H1 (cell line): ENCODE measurements at regions not wholly inside any gene's neighbourhood (a gene's known extent, or its start where the extent isn't known, plus 50 kb on each side); places are given as distances from the start of the nearest gene placed in this dataset.

Experiments
- CTCF ChIA-PET: fragments of 300-600 bp; sonication (Branson Sonifier 250); formaldehyde crosslinking; loops from one replicate; lab custom pipeline; 2021; ENCODE audit not compliant: partially characterized antibody; lab: Charles Lee
- POLR2A ChIA-PET: fragments of 300-600 bp; sonication (Branson Sonifier 250); formaldehyde crosslinking; loops from one replicate; lab custom pipeline; 2021; ENCODE audit warnings: inconsistent platforms; ENCODE audit not compliant: partially characterized antibody; lab: Charles Lee
- DNase-seq, 2 experiments: peaks; one replicate each; pipeline versions ENCODE4 v3.0.0 to v3.0.0-alpha.2; 2010 to 2022; ENCODE audit warnings: low spot score in 2 of 2, low read depth in 1 of 2, mixed read lengths in 1 of 2
- FAIRE-seq: peaks from 2 replicates; lab custom pipeline; 2011; peaks lifted over from hg19 to GRCh38; lab: Jason Lieb, UNC
- H2AFZ ChIP-seq: 2 replicates; pipeline ENCODE4 v1.8.1; 2012; ENCODE audit warnings: low read length, inconsistent platforms
- H2AK5ac ChIP-seq: 2 replicates; pipeline ENCODE4 v1.6.1; 2013; ENCODE audit warnings: low read depth, low read length
- H2BK120ac ChIP-seq: replicated peaks from 2 replicates; pipeline ENCODE3; 2013; ENCODE audit warnings: low read depth, low read length, inconsistent platforms
- H2BK12ac ChIP-seq: 2 replicates; pipeline ENCODE4 v1.6.1; 2013; ENCODE audit warnings: low read depth, low read length
- H2BK15ac ChIP-seq: 2 replicates; pipeline ENCODE4 v1.6.1; 2013; ENCODE audit warnings: low read length
- H2BK20ac ChIP-seq: 2 replicates; pipeline ENCODE4 v1.6.1; 2013; ENCODE audit warnings: low read length
- H2BK5ac ChIP-seq: 2 replicates; pipeline ENCODE4 v1.6.1; 2013; ENCODE audit warnings: low read depth, low read length
- H3K14ac ChIP-seq: 2 replicates; pipeline ENCODE4 v1.6.1; 2013; ENCODE audit warnings: inconsistent platforms; ENCODE audit not compliant: insufficient read length
- H3K18ac ChIP-seq: 2 replicates; pipeline ENCODE4 v1.6.1; 2013; ENCODE audit warnings: low read length; ENCODE audit errors: extremely low read depth
- H3K23ac ChIP-seq: 2 replicates; pipeline ENCODE4 v1.6.1; 2013; ENCODE audit warnings: inconsistent platforms; ENCODE audit not compliant: insufficient read length
- H3K23me2 ChIP-seq: 2 replicates; pipeline ENCODE4 v1.6.1; 2013; ENCODE audit warnings: low read depth, low read length
- H3K27ac ChIP-seq: 2 replicates; pipeline ENCODE4 v1.6.1; 2011; ENCODE audit warnings: low read depth, low read length, inconsistent platforms
- H3K27me3 ChIP-seq, 4 experiments: replicated peaks in 1 of 4; 1 replicate in 1 of 4; 2 replicates in 3 of 4; pipeline versions ENCODE4 v1.6.1 to v1.8.1; 2011 to 2013; ENCODE audit warnings: low read length in 3 of 4, mild to moderate bottlenecking in 3 of 4, inconsistent platforms in 2 of 4, mixed read lengths in 2 of 4, moderate library complexity in 1 of 4; ENCODE audit not compliant: control insufficient read depth in 3 of 4, insufficient read depth in 3 of 4; ENCODE audit errors: extremely low read depth in 1 of 4
- H3K36me3 ChIP-seq, 4 experiments: 2 replicates each; pipeline versions ENCODE4 v1.6.1 to v1.8.1; 2011 to 2013; ENCODE audit warnings: mild to moderate bottlenecking in 4 of 4, low read length in 3 of 4, moderate library complexity in 2 of 4, control low read depth in 1 of 4, inconsistent platforms in 1 of 4; ENCODE audit not compliant: insufficient read depth in 4 of 4, control insufficient read depth in 2 of 4
- H3K4ac ChIP-seq: replicated peaks from 2 replicates; pipeline ENCODE3; 2013; ENCODE audit warnings: low read length, low read depth, mixed read lengths, inconsistent platforms; ENCODE audit not compliant: insufficient read length
- H3K4me1 ChIP-seq, 4 experiments: replicated peaks in 1 of 4; 1 replicate in 1 of 4; 2 replicates in 3 of 4; pipeline versions ENCODE4 v1.6.1 to v1.8.1; 2011 to 2013; ENCODE audit warnings: low read length in 3 of 4, inconsistent platforms in 2 of 4, mixed read lengths in 1 of 4; ENCODE audit not compliant: insufficient read depth in 4 of 4, control insufficient read depth in 3 of 4
- H3K4me2 ChIP-seq, 2 experiments: 2 replicates each; pipeline versions ENCODE4 v1.6.1 to v1.8.1; 2011 to 2013; ENCODE audit warnings: low read depth in 2 of 2, low read length in 2 of 2, control low read depth in 1 of 2, inconsistent platforms in 1 of 2, mild to moderate bottlenecking in 1 of 2; ENCODE audit not compliant: insufficient read depth in 1 of 2
- H3K4me3 ChIP-seq, 4 experiments: fragments of 200-600, 300-600 bp in 1 of 4; sonication (generic), shearing (Covaris generic), sonication (Bioruptor Twin) in 1 of 4; 2 replicates each; pipeline versions ENCODE4 v1.5.1 to v1.8.1; 2011 to 2016; ENCODE audit warnings: low read length in 4 of 4, low read depth in 3 of 4, control low read depth in 2 of 4, inconsistent platforms in 2 of 4, mild to moderate bottlenecking in 2 of 4, mixed read lengths in 1 of 4, moderate library complexity in 1 of 4; ENCODE audit not compliant: insufficient read depth in 2 of 4; ENCODE audit errors: extremely low read depth in 1 of 4
- H3K56ac ChIP-seq: replicated peaks from 2 replicates; pipeline ENCODE3; 2013; ENCODE audit warnings: low read depth, mild to moderate bottlenecking, mixed read lengths, low read length, inconsistent platforms; ENCODE audit not compliant: insufficient read length
- H3K79me1 ChIP-seq: 2 replicates; pipeline ENCODE4 v1.6.1; 2013; ENCODE audit warnings: low read depth, low read length, control low read depth
- H3K79me2 ChIP-seq, 2 experiments: 2 replicates each; pipeline versions ENCODE4 v1.6.1 to v1.8.1; 2012 to 2013; ENCODE audit warnings: low read length in 2 of 2, mild to moderate bottlenecking in 2 of 2, inconsistent platforms in 1 of 2; ENCODE audit not compliant: insufficient read depth in 2 of 2, control insufficient read depth in 1 of 2
- H3K9ac ChIP-seq, 4 experiments: replicated peaks in 1 of 4; 1 replicate in 1 of 4; 2 replicates in 3 of 4; pipeline versions ENCODE4 v1.6.1 to v1.8.1; 2011 to 2013; ENCODE audit warnings: low read depth in 3 of 4, low read length in 3 of 4, control low read depth in 2 of 4, mild to moderate bottlenecking in 2 of 4, moderate library complexity in 2 of 4, inconsistent platforms in 1 of 4; ENCODE audit errors: extremely low read depth in 1 of 4
- H3K9me3 ChIP-seq, 2 experiments: 2 replicates each; pipeline versions ENCODE4 v1.6.1 to v1.8.1; 2012 to 2013; ENCODE audit warnings: mild to moderate bottlenecking in 2 of 2, moderate library complexity in 2 of 2, control low read depth in 1 of 2, inconsistent platforms in 1 of 2, low read depth in 1 of 2, low read length in 1 of 2, mixed read lengths in 1 of 2; ENCODE audit not compliant: insufficient read depth in 2 of 2
- H4K20me1 ChIP-seq, 2 experiments: replicated peaks in 1 of 2; 2 replicates each; pipeline versions ENCODE3 to v1.8.1; 2011 to 2013; ENCODE audit warnings: inconsistent platforms in 2 of 2, low read length in 2 of 2, mild to moderate bottlenecking in 1 of 2; ENCODE audit not compliant: insufficient read depth in 2 of 2, control insufficient read depth in 1 of 2
- H4K5ac ChIP-seq: 2 replicates; pipeline ENCODE4 v1.6.1; 2013; ENCODE audit warnings: low read length, low read depth, mixed read lengths, inconsistent platforms; ENCODE audit not compliant: insufficient read length
- H4K8ac ChIP-seq: 2 replicates; pipeline ENCODE4 v1.8.0; 2013; ENCODE audit warnings: mild to moderate bottlenecking, moderate library complexity, low read length, inconsistent platforms; ENCODE audit not compliant: insufficient read depth; ENCODE audit errors: extremely low read depth
- H4K91ac ChIP-seq: replicated peaks from 2 replicates; pipeline ENCODE3; 2013; ENCODE audit warnings: low read length, mixed read lengths, inconsistent platforms; ENCODE audit not compliant: insufficient read length
- BACH1 ChIP-seq: IDR thresholded peaks from 2 replicates; pipeline ENCODE4 v1.6.1; 2012; ENCODE audit warnings: low read length, improper control_type of control experiment
- CBX5 ChIP-seq: fragments of 300-800, 300-1000 bp; sonication (generic); IDR thresholded peaks from 2 replicates; pipeline ENCODE4 v1.7.1; 2016; ENCODE audit warnings: antibody characterized with exemption, low read length, low read depth
- CREB1 ChIP-seq: IDR thresholded peaks from 2 replicates; pipeline ENCODE4 v1.6.1; 2012; ENCODE audit warnings: inconsistent platforms
- EP300 ChIP-seq, 2 experiments: IDR thresholded peaks; 1 replicate in 1 of 2; 2 replicates in 1 of 2; pipeline ENCODE4 v1.6.1; 2011 to 2012; ENCODE audit warnings: low read depth in 2 of 2, low read length in 2 of 2, mild to moderate bottlenecking in 2 of 2, borderline replicate concordance in 1 of 2, inconsistent platforms in 1 of 2, moderate library complexity in 1 of 2
- EZH2 ChIP-seq: fragments of 200-600 bp; sonication (generic); IDR thresholded peaks from 2 replicates; pipeline ENCODE4 v1.7.1; 2012; ENCODE audit warnings: low read depth, mild to moderate bottlenecking, moderate library complexity, low read length, inconsistent platforms; ENCODE audit not compliant: severe bottlenecking
- GABPA ChIP-seq: IDR thresholded peaks from 2 replicates; pipeline ENCODE4 v1.6.1; 2011; ENCODE audit warnings: mild to moderate bottlenecking, low read length, moderate library complexity, borderline replicate concordance; ENCODE audit not compliant: insufficient read depth
- JUN ChIP-seq: IDR thresholded peaks from 2 replicates; pipeline ENCODE4 v1.6.1; 2011; ENCODE audit warnings: low read depth, mild to moderate bottlenecking, improper control_type of control experiment, low read length
- JUND ChIP-seq: IDR thresholded peaks from 2 replicates; pipeline ENCODE4 v1.6.1; 2011; ENCODE audit warnings: mild to moderate bottlenecking, improper control_type of control experiment, low read length
- KDM1A ChIP-seq: fragments of 200-600, 300-600 bp; sonication (generic); IDR thresholded peaks from 2 replicates; pipeline ENCODE4 v1.7.1; 2016; ENCODE audit warnings: mild to moderate bottlenecking, low read length, borderline replicate concordance
- POLR2A ChIP-seq, 2 experiments: IDR thresholded peaks; 1 replicate in 1 of 2; 2 replicates in 1 of 2; pipeline ENCODE4 v1.6.1; 2011; ENCODE audit warnings: low read depth in 2 of 2, low read length in 2 of 2, mild to moderate bottlenecking in 2 of 2; ENCODE audit errors: control extremely low read depth in 1 of 2
- RBBP5 ChIP-seq: IDR thresholded peaks from 2 replicates; pipeline ENCODE4 v1.7.1; 2012; ENCODE audit warnings: low read depth, mild to moderate bottlenecking, inconsistent platforms, low read length, moderate library complexity, borderline replicate concordance
- RFX5 ChIP-seq: IDR thresholded peaks from 2 replicates; pipeline ENCODE4 v1.6.1; 2011; ENCODE audit warnings: low read depth, low read length, improper control_type of control experiment, borderline replicate concordance
- SP4 ChIP-seq: IDR thresholded peaks from 2 replicates; pipeline ENCODE4 v1.6.1; 2012; ENCODE audit warnings: low read length, inconsistent platforms
- ZNF274 ChIP-seq: IDR thresholded peaks from 2 replicates; pipeline ENCODE4 v1.7.0; 2012; ENCODE audit warnings: low read length, borderline replicate concordance; ENCODE audit errors: extremely low read depth
- WGBS, 2 experiments: shearing (Covaris generic) in 1 of 2; methylation state at CpG; one replicate each; pipeline versions ENCODE4 v1.1.6 to v1.1.7; 2013 to 2015; ENCODE audit warnings: low lambda C conversion rate in 2 of 2, mixed read lengths in 2 of 2, inconsistent platforms in 1 of 2, low coverage in 1 of 2, missing lambda C conversion rate in 1 of 2; ENCODE audit not compliant: insufficient replicate concordance in 2 of 2, insufficient coverage in 1 of 2, insufficient read length in 1 of 2; ENCODE audit errors: extremely low coverage in 1 of 2, missing lambda C conversion rate in 1 of 2; 5-methylcytosine and 5-hydroxymethylcytosine counted together

- Histone ChIP-seq H3K23me2 (no peaks in the 10 kb centered on the region), H3K27me3 (no peaks in the 10 kb centered on the region), H3K56ac (no peak overlapping the region), H3K79me2 (no peaks in the 10 kb centered on the region), H3K4me2 (no peak overlapping the region), H3K18ac (no peak overlapping the region), H3K27ac (no peak overlapping the region), H3K9me3 (peaks cover 2 to 19% of the 10 kb centered on the region in 2 experiments; a peak in 2 of 4 replicates), H2BK15ac (no peak overlapping the region), H3K4me1 (no peaks in the 10 kb centered on the region), H2AFZ (no peak overlapping the region), H3K9ac (no peak overlapping the region), H3K14ac (no peak overlapping the region), H4K91ac (no peak overlapping the region), H3K23ac (no peak overlapping the region), H4K5ac (no peak overlapping the region), H2BK12ac (no peak overlapping the region), H3K36me3 (no peaks in the 10 kb centered on the region), H3K4ac (no peak overlapping the region), H4K20me1 (no peaks in the 10 kb centered on the region), H3K79me1 (no peaks in the 10 kb centered on the region), H3K4me3 (no peak overlapping the region), H2BK20ac (no peak overlapping the region), H4K8ac (no peak overlapping the region), H2AK5ac (no peak overlapping the region), H2BK5ac (no peak overlapping the region), H2BK120ac (no peak overlapping the region)
- DNase-seq, result no peak
- ChIA-PET POLR2A (no interaction called here), CTCF (no interaction called here)
- no peak for FAIRE-seq
- WGBS, 2 experiments, result 77% methylated on average over 13 of the region's 13 CpGs; no CpG with 5 or more reads in 1 of the 2 experiments
- TF ChIP-seq RFX5 (no peak), CREB1 (no peak), GABPA (no peak), JUND (no peak), JUN (no peak), ZNF274 (no peak), SP4 (no peak), KDM1A (no peak), CBX5 (no peak), RBBP5 (no peak), BACH1 (no peak), EZH2 (no peak), EP300 (IDR thresholded peaks at IDR 0.05; ENCODE audit: borderline replicate concordance in 1 of 2, low read depth in 2 of 2, low read length in 2 of 2) (no peak), POLR2A (IDR thresholded peaks at IDR 0.05; ENCODE audit: control extremely low read depth in 1 of 2, low read depth in 2 of 2, low read length in 2 of 2) (no peak)
Measured at GRCh38 chr2:239475161-239476028, 74.6 kb upstream of the HDAC4 start.
